ENCODE measurements at regions not wholly inside any gene's neighbourhood (a gene's known extent, or its start where the extent isn't known, plus 50 kb on each side); places are given as distances from the start of the nearest gene placed in this dataset.
"Not testable (repeated sequence)": the region's sequence is repeated elsewhere in the genome, so short reads cannot be mapped to it uniquely, and the experiment has no call there.

GRCh38 chr20:4635781-4636180 lies 50.5 kb upstream of the PRNP start:
- no peak for DNase-seq

DNA sequence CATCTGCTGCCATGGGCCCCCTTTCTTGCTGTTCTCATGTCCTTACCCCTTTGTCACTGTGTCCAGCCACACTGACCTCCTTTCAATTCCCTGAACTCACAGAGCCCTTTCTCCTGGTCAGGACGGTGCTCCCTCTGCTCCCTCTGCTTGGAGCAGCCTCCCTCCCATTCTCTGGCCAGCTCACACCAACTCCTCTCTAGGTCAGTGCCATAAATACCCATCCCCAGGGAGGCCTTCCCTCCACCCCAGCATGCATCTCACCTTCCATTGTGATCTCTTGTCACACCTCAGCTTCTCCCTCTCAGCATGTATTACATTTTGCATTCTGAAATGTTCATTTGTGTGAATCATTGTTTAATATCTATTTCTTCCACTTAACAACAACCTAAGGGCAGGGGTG lies 50.9 kb upstream of the PRNP start:
- no peak for DNase-seq

DNA sequence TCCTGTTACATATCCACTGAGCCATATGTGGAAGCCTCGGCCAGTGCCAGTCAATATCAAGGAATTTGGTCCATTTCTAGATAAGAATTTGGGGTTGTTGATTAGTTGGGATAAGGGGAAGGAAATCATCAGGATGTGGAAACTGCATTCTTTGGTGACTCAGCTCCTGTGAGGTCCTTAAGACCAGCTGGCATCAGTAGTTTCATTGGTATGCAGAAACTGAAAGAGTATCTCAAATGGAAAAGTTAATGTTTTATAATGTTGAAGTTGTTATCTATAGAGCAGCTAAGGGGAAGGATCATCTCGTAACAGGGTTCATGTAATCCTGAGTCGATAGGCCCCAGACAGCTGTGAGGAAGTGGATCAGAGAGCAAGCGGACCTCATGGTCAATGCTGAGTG lies 52.5 kb upstream of the PRNP start:
- DNase-seq, result no peak

DNA sequence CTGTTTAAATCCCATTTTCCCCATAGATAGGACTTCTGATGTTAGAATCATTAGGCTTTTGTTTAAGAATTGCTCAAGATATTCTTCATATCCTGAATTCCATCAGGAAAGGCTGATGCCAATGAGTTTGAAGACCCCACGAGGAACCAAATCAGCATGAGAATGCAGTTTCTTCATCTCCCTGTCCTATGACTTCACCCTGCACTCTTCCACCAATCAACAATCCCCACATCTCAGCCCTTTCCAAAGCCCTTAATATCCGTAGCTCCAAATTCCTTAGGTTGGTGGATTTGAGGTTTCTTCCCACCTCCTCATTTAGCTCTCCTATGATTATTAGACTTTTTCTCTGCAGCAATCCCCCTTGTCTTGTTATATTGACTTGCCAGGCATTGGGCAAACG lies 52.9 kb upstream of the PRNP start:
- DNase-seq, result no peak

DNA sequence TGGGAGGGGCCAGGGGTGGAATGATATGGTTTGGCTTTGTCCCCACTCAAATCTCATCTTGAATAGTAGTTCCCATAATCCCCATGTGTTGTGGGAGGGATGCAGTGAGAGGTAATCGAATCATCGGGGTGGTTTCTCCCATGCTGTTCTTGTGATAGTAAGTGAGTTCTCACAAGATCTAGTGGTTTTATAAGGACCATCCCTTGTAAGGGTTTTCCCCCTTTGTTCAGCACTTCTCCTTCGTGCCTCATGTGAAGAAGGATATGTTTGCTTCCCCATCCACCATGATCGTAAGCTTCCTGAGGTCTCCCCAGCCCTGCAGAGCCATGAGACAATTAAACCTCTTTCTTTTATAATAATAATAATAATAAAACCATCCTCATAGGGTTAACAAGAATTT lies 53.4 kb upstream of the PRNP start:
- DNase-seq, result no peak

GRCh38 chr20:4626228-4626627 lies 60.0 kb upstream of the PRNP start:
- DNase-seq, result no peak

GRCh38 chr20:4625687-4626086 lies 60.6 kb upstream of the PRNP start:
- no peak for DNase-seq

DNA sequence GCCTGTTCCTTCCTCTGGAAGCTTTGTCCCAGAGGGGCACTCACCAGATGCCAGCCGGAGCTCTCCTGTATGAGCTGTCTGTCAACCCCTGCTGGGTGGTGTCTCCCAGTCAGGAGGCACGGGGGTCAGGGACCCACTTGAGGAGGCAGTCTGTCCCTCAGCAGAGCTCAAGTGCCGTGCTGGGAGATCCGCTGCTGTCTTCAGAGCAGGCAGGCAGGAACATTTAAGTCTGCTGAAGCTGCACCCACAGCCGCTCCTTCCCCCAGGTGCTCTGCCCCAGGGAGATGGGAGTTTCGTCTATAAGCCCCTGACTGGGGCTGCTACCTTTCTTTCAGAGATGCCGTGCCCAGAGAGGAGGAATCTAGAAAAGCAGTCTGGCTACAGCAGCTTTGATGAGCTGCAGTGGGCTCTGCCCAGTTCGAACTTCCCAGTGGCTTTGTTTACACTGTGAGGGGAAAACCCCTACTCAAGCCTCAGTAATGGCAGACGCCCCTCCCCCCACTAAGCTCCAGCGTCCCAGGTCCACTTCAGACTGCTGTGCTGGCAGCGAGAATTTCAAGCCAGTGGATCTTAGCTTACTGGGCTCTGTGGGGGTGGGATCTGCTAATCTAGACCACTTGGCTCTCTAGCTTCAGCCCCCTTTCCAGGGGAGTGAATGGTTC lies 61.5 kb upstream of the PRNP start:
- not testable (repeated sequence) for DNase-seq

DNA sequence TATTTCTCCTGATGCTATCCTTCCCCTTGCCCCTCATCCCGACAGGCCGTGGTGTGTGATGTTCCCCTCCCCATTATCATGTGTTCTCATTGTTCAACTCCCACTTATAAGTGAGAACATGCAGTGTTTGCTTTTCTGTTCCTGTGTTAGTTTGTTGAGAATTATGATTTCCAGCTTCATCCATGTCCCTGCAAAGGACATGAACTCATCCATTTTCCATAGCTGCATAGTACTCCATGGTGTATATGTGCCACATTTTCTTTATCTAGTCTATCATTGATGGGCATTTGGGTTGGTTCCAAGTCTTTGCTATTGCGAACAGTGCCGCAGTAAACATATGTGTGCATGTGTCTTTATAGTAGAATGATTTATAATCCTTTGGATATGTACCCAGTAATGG lies 67.1 kb upstream of the PRNP start:
- DNase-seq, result not testable (repeated sequence)

- DNase-seq, result no peak
Observed at GRCh38 chr20:4617484-4617883, 68.8 kb upstream of the PRNP start.

DNA sequence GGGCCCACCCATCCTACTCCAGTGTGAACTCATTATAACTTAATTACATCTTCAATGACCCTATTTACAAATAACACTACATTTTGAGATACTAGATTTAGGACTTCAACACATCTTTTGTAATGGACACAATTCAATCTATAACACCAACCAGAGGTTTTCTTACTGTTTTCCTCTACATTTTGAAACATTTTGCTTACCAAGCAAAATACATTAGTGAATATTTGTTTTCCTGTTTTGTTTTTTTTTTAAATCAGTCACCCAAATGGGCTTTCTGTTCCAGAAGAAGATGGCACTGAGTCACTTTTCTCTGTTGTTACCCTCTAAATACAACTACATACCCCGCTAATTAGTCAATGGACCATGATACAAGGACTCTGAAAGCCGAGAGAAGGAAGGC lies 69.2 kb upstream of the PRNP start:
- no peak for DNase-seq

DNA sequence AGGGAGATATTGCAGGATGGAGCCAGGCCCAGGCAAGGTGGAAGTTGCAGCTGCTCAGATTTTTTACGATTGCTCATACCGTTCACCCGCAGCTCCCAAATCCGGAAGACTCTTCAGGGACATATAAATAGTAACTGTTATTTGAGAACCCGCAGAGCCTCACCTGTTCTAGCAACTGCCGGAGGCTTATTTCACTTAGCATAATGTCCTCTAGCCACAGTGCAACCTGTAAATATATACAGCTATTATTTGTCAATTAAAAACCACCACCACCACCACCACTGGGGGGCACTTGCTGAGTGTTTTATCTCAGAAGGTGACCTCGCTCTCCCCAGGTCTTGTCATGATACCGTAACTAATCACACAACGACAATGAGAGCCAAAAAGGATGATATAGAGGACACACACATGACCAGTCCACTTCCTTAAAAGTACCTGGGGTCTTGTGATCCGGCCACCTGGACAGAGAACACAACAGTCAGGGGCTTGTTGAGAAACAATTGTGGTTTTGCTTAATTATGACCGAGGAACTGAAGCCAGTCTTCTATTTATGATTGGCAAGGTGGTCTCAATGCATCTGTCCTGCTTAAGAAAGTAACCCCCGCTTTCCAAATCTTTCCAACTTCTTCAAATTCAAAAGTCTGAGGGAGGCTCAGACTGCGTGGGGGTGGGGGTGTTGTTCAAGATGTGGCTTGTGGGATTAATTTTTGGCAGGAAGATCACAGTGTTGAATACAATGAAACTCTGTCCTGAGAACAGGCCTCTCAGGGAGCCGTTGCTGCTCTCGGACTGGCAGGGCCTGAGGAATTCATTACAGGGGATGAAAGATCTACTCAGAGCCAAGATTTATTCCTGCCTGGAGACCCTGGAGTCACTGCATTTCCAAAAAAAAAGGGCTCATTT lies 72.3 kb upstream of the PRNP start:
- peak; percentile 78 for DNase-seq

- DNase-seq, result no peak
Observed at GRCh38 chr20:4613184-4613583, 73.1 kb upstream of the PRNP start.

DNA sequence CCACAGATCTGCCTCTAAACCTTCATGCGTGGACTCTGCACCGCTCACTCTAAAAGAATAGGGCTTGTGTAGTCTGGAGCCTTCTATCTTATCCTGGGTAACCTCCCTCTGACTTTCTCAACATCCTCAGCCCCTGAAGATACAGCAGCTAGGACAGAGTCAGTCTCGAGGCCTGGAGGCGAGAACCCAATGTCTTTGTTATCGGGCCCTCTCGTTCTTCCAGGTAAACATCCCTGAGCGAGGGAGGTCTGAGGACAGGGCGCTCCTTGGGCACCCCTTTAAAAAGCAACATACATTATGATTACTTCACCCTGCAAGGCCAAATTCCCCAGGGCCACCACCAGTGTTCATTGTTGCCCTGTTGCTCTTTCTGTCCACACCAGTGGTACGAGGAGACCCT lies 75.4 kb upstream of the PRNP start:
- DNase-seq, result no peak

GRCh38 chr20:4609511-4609910 lies 76.7 kb upstream of the PRNP start:
- no peak for DNase-seq

- no peak for DNase-seq
Observed at GRCh38 chr20:4608861-4609260, 77.4 kb upstream of the PRNP start.

DNA sequence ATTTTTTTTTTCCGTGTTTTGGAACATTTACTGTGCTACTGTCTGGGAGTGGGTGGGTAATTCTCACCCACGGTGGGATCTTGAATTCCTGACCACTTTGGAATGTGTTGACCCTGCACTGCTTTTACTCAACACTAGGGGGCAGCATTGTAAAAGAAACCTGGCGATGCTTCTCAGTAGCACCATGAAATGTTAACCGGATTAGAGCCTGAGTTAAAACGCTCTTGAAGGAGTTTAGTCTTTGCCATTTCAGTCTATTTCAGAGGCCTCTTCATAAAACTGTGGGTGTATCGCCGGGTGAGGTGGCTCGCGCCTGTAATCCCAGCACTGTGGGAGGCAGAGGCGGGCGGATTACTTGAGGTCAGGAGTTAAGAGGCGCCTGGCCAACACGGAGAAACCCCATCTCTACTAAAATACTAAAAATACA lies 79.0 kb upstream of the PRNP start:
- DNase-seq, result peak; percentile 70

DNA sequence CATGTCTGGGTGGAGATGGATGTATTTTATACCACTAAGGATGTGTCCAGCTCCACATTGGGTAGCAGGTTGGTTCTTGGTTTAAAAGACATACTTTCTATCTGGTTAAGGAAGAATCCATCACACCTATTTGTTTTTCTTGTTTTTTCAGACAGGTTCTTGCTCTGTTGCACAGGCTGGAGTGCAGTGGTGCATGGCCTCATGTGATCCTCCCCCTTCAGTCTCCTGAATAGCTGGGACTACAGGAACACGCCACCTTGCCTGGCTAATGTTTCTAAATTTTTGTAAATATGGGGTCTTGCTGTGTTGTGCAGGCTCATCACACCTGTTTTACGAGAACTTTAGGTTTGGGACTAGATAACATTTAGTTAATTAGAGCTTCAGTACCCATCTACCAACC lies 80.2 kb upstream of the PRNP start:
- DNase-seq, result no peak

DNA sequence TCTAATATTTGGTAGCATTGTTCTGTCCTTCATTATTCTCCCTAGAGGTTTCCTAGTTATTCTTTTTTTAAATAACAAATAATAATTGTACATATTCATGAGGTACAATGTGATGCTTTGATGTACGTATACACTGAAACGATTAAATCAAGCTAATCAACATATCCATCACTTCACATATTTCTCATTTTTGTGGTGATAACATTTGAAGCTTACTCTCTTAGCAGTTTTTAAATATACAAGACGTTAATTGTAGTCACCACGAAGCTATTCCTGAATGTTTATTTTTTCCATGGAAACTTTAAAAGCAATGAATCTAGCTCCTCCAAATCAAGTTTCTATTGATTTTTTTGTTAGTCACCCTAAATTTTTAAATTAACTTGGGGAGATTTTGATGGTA lies 81.1 kb upstream of the PRNP start:
- no peak for DNase-seq

GRCh38 chr20:4604580-4604979 lies 81.7 kb upstream of the PRNP start:
- no peak for DNase-seq

GRCh38 chr20:4603724-4604123 lies 82.5 kb upstream of the PRNP start:
- no peak for DNase-seq

GRCh38 chr20:4602297-4602631 lies 84.0 kb upstream of the PRNP start:
- DNase-seq, result no peak

GRCh38 chr20:4601630-4602296 lies 84.5 kb upstream of the PRNP start:
- DNase-seq, result peak; percentile 70

Measured in NCI-H1105 treated with DMSO at 0.1 percent for 48 hours (cell line).